OCI-LY7 (cell line): ENCODE measurements at regions not wholly inside any gene's neighbourhood (a gene's known extent, or its start where the extent isn't known, plus 50 kb on each side); places are given as distances from the start of the nearest gene placed in this dataset.

ENCODE experiments used
- BruUV-seq: library from RNA; stranded (reverse); fragments of 400-500 nt; replicated peaks from 2 replicates; lab custom pipeline; 2021; lab: Mats Ljungman, UMichigan
- CTCF ChIA-PET: fragments of 300-600 bp; sonication (Branson Sonifier 250); formaldehyde crosslinking; loops from one replicate; lab custom pipeline; 2022; ENCODE audit warnings: antibody characterized with exemption; ENCODE audit not compliant: unreplicated experiment; lab: Charles Lee
- POLR2A ChIA-PET: fragments of 300-600 bp; sonication (Branson Sonifier 250); formaldehyde crosslinking; loops from one replicate; lab custom pipeline; 2022; ENCODE audit warnings: antibody characterized with exemption; lab: Charles Lee
- DNase-seq: peaks from one replicate; pipeline ENCODE4 v3.0.0-alpha.2; 2015; ENCODE audit warnings: low spot score
- H2AFZ ChIP-seq: fragments of 200-600 bp; sonication (generic), shearing (Covaris generic); 2 replicates; pipeline ENCODE4 v1.6.1; 2014; ENCODE audit warnings: mild to moderate bottlenecking, antibody characterized with exemption, low read length, moderate library complexity
- H3K27ac ChIP-seq: fragments of 200-600 bp; sonication (generic); 2 replicates; pipeline ENCODE4 v1.5.1; 2014; ENCODE audit warnings: mixed run types, low read depth, mild to moderate bottlenecking, moderate library complexity, low read length, inconsistent platforms; ENCODE audit not compliant: poor library complexity, severe bottlenecking
- H3K36me3 ChIP-seq: fragments of 200-600 bp; sonication (generic); 2 replicates; pipeline ENCODE4 v1.6.1; 2014; ENCODE audit warnings: mild to moderate bottlenecking, antibody characterized with exemption, low read length, moderate library complexity, mixed read lengths; ENCODE audit not compliant: insufficient read depth
- H3K4me1 ChIP-seq: fragments of 200-600 bp; sonication (generic); 2 replicates; pipeline ENCODE4 v1.5.1; 2014; ENCODE audit warnings: mild to moderate bottlenecking, low read length; ENCODE audit not compliant: insufficient read depth, poor library complexity, severe bottlenecking
- H3K4me2 ChIP-seq: fragments of 200-600 bp; sonication (generic); 2 replicates; pipeline ENCODE4 v1.6.1; 2014; ENCODE audit warnings: mild to moderate bottlenecking, low read length
- H3K4me3 ChIP-seq: fragments of 200-600 bp; sonication (generic); 2 replicates; pipeline ENCODE4 v1.5.1; 2014; ENCODE audit warnings: mild to moderate bottlenecking, low read depth, low read length; ENCODE audit not compliant: poor library complexity, severe bottlenecking
- H3K79me2 ChIP-seq: fragments of 200-600 bp; sonication (generic); 2 replicates; pipeline ENCODE4 v1.6.1; 2016; ENCODE audit warnings: low read depth, mild to moderate bottlenecking, low read length, moderate library complexity, mixed read lengths; ENCODE audit not compliant: insufficient read depth
- H3K9me2 ChIP-seq: fragments of 200-600 bp; sonication (generic); 2 replicates; pipeline ENCODE4 v1.6.1; 2016; ENCODE audit warnings: mild to moderate bottlenecking, low read length, mixed read lengths; ENCODE audit not compliant: insufficient read depth
- H3K9me3 ChIP-seq: fragments of 200-600 bp; sonication (generic); 2 replicates; pipeline ENCODE4 v1.6.1; 2014; ENCODE audit warnings: mild to moderate bottlenecking, mixed run types, low read length, mixed read lengths
- H4K20me1 ChIP-seq: fragments of 200-600 bp; sonication (generic); 2 replicates; pipeline ENCODE4 v1.6.1; 2014; ENCODE audit warnings: mild to moderate bottlenecking, antibody characterized with exemption, low read length, moderate library complexity, mixed read lengths; ENCODE audit not compliant: insufficient read depth
- EZH2phosphoT487 ChIP-seq: fragments of 200-600 bp; sonication (generic); IDR thresholded peaks from 2 replicates; pipeline ENCODE4 v1.6.1; 2018; ENCODE audit warnings: low read depth, borderline replicate concordance, mild to moderate bottlenecking, mixed run types, antibody characterized with exemption, low read length, moderate library complexity, mixed read lengths
- intact Hi-C: fragments of 100-400 bp; cut with micrococcal nuclease; formaldehyde crosslinking; loops from one replicate; pipeline ENCODE4 v1.10.0; 2022; ENCODE audit not compliant: unreplicated experiment
- TF ChIP-seq, protein P1 (sequence below): fragments of 200-600 bp; sonication (generic); conservative IDR thresholded peaks from 2 replicates; pipeline ENCODE4 v1.5.1; 2014; ENCODE audit warnings: mild to moderate bottlenecking, antibody characterized with exemption, low read length, moderate library complexity, mixed read lengths

DNA sequence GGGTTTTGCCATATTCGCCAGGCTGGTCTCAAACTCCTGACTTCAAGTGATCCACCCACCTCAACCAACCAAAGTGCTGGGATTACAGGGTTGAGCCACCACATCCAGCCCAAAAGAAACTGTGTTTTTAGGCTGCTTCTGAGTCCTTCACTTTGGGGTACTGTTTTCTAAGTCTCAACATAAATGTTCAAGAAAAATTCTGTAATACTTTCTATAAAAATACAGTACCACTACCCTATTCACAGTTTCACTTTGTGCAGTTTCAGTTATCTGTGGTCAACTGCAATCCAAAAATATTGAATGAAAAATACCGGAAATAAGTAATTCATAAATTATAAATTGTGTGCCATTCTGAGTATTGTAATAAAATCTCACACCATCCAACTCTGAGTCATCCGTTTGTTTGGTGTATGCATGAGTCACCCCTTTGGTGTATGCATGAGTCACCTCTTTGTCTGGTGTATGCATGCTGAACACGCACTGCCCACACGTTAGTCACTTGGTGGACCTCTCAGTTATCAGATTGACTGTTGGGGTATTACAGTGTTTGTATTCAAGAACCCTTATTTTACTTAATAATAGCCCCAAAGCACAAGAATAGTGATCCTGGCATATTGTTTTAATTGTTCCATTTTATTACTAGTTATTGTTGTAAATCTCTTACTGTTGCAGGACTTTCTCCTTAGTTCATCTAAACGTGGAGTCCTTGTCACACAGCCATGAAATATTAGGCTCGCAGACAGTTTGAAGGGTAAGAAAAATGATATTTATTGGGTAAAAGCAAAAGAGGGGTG, 190.2 kb downstream of the FSCB start:
- Histone ChIP-seq H2AFZ (no peak overlapping the region), H3K27ac (no peak overlapping the region), H3K9me3 (no peaks in the 10 kb centered on the region), H3K9me2 (no peaks in the 10 kb centered on the region), H3K79me2 (no peaks in the 10 kb centered on the region), H3K4me1 (no peaks in the 10 kb centered on the region), H3K4me3 (no peak overlapping the region), H3K4me2 (no peak overlapping the region), H3K36me3 (no peaks in the 10 kb centered on the region), H4K20me1 (no peaks in the 10 kb centered on the region)
- ChIA-PET CTCF (no interaction called here), POLR2A (no interaction called here)
- DNase-seq = no peak
- BruUV-seq = no TSS peak
- TF ChIP-seq EZH2phosphoT487 = no peak
- TF ChIP-seq, protein P1, sequence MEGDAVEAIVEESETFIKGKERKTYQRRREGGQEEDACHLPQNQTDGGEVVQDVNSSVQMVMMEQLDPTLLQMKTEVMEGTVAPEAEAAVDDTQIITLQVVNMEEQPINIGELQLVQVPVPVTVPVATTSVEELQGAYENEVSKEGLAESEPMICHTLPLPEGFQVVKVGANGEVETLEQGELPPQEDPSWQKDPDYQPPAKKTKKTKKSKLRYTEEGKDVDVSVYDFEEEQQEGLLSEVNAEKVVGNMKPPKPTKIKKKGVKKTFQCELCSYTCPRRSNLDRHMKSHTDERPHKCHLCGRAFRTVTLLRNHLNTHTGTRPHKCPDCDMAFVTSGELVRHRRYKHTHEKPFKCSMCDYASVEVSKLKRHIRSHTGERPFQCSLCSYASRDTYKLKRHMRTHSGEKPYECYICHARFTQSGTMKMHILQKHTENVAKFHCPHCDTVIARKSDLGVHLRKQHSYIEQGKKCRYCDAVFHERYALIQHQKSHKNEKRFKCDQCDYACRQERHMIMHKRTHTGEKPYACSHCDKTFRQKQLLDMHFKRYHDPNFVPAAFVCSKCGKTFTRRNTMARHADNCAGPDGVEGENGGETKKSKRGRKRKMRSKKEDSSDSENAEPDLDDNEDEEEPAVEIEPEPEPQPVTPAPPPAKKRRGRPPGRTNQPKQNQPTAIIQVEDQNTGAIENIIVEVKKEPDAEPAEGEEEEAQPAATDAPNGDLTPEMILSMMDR = no peak
- intact Hi-C loops = no loop called here

DNA sequence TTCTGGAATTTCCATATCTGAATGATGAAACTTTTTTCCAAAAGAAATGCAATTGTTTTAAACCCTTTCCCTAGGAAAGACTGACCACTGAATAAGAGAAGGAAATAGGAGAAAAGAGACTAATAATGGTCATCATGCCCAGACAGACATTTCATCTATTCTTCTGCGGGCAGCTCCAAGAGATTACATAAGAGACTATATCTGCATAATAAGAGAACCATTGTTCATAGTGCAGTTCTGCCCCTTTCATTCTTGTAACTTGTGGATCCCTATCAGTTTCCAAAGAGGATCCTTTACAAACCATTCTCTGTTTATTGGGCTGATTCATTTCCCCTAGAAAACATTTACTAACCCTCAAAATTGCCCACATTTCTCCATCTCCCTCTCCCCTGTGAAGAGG, 197.8 kb downstream of the FSCB start:
- Histone ChIP-seq H3K79me2 (no peaks in the 10 kb centered on the region), H2AFZ (no peak overlapping the region), H3K9me3 (no peaks in the 10 kb centered on the region), H3K4me1 (no peaks in the 10 kb centered on the region), H3K36me3 (no peaks in the 10 kb centered on the region), H3K4me3 (no peak overlapping the region), H3K9me2 (no peaks in the 10 kb centered on the region), H4K20me1 (no peaks in the 10 kb centered on the region), H3K27ac (no peak overlapping the region), H3K4me2 (no peak overlapping the region)
- no peak for DNase-seq
- intact Hi-C loops = no loop called here
- no peak for TF ChIP-seq EZH2phosphoT487
- TF ChIP-seq, protein P1 = no peak
- CTCF ChIA-PET = no interaction called here
- POLR2A ChIA-PET = interaction anchor here (1.0 kb wide), 2 partner anchors 9 to 30 kb away, joined by 3 to 4 read pairs; no protein-coding TSS in a partner anchor
- no TSS peak for BruUV-seq

DNA sequence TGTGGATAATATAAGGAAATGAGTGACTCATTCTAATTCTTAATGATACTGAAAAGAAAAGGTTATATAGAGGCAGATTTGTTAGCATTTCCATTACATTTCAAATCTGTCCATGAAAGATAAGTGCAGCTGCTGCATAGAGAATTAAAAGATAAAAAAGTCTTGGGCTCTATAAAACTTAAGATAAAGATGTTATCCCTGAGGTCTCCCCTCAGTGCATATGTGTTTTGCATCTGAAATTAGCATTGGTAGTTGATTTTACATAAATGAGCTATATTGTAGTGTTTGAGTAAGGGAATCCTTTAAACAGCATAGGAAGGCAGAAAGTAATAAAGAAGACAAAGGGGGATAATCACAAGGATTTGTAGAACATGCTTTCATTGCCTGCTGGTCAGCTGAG, 206.2 kb downstream of the FSCB start:
- Histone ChIP-seq H3K27ac (no peak overlapping the region), H3K9me3 (no peaks in the 10 kb centered on the region), H3K36me3 (no peaks in the 10 kb centered on the region), H3K9me2 (no peaks in the 10 kb centered on the region), H3K79me2 (no peaks in the 10 kb centered on the region), H3K4me1 (no peaks in the 10 kb centered on the region), H3K4me2 (no peak overlapping the region), H4K20me1 (no peaks in the 10 kb centered on the region), H2AFZ (no peak overlapping the region), H3K4me3 (no peak overlapping the region)
- ChIA-PET POLR2A (interaction anchor here (1.1 to 2.1 kb wide), 2 partner anchors 8 to 13 kb away, joined by 4 to 9 read pairs; no protein-coding TSS in a partner anchor), CTCF (no interaction called here)
- TF ChIP-seq, protein P1 = no peak
- TF ChIP-seq EZH2phosphoT487 = no peak
- BruUV-seq = no TSS peak
- no peak for DNase-seq
- intact Hi-C loops = no loop called here
